Neuron (in vitro differentiated cells): ENCODE measurements at regions not wholly inside any gene's neighbourhood (a gene's known extent, or its start where the extent isn't known, plus 50 kb on each side); places are given as distances from the start of the nearest gene placed in this dataset.

Experiments used
- H2AFZ ChIP-seq: one replicate; pipeline ENCODE4 v1.6.1; 2013; ENCODE audit warnings: low read depth, mild to moderate bottlenecking, inconsistent platforms, low read length, moderate library complexity
- H3K27me3 ChIP-seq: one replicate; pipeline ENCODE4 v1.6.1; 2013; ENCODE audit warnings: low read length; ENCODE audit not compliant: insufficient read depth
- H3K36me3 ChIP-seq: one replicate; pipeline ENCODE4 v1.6.1; 2013; ENCODE audit warnings: low read length; ENCODE audit not compliant: insufficient read depth
- H3K4me1 ChIP-seq: one replicate; pipeline ENCODE4 v1.6.1; 2013; ENCODE audit warnings: low read length; ENCODE audit not compliant: insufficient read depth
- H3K4me3 ChIP-seq: 2 replicates; pipeline ENCODE4 v1.5.1; 2013; ENCODE audit warnings: mild to moderate bottlenecking, low read length, moderate library complexity
- H3K9me3 ChIP-seq: one replicate; pipeline ENCODE4 v1.6.1; 2013; ENCODE audit warnings: low read length

DNA sequence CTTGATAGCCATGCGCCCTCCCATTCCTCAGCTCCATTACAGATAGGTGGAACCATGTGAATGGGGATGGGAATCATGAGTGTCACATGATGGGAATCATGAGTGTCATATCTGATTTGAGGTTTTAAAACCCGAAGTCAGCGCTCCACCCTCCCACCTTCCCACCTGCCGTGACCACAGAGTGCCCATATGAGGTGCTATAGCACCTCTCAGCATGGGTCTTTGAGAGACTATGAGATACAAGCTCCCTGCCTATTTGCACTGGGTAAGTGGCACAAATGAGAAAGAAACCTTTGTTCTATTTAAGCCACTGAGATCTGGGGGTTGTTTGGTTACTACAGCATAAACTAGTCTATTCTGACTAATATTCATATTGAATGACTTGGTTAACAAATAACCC lies 78.5 kb upstream of the PTPRM start:
- Histone ChIP-seq H2AFZ (no peak overlapping the region), H3K4me3 (no peak overlapping the region), H3K27me3 (no peaks in the 10 kb centered on the region), H3K4me1 (peaks cover 5% of the 10 kb centered on the region), H3K9me3 (no peaks in the 10 kb centered on the region), H3K36me3 (no peaks in the 10 kb centered on the region)

DNA sequence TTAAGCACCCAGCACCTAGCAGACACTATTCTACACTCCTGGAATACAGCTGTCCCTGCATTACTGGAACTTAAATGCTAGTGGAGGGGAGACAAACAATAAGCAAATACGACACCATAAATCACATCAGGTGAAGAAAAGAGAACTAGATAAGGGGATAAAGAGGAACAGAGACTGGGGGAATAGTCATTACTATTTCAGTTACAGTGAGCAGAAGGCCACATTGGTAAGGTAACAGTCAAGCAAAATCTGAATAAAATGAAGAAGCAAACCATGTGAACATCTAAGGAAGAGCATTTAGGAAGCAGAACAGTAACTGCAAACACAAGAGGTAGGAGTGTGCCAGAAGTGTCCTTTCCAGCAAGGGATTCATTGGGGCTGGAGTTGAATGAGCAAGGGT lies 77.0 kb upstream of the PTPRM start:
- Histone ChIP-seq H3K36me3 (no peaks in the 10 kb centered on the region), H3K9me3 (no peaks in the 10 kb centered on the region), H3K4me3 (no peak overlapping the region), H3K4me1 (no peaks in the 10 kb centered on the region), H3K27me3 (no peaks in the 10 kb centered on the region), H2AFZ (no peak overlapping the region)

DNA sequence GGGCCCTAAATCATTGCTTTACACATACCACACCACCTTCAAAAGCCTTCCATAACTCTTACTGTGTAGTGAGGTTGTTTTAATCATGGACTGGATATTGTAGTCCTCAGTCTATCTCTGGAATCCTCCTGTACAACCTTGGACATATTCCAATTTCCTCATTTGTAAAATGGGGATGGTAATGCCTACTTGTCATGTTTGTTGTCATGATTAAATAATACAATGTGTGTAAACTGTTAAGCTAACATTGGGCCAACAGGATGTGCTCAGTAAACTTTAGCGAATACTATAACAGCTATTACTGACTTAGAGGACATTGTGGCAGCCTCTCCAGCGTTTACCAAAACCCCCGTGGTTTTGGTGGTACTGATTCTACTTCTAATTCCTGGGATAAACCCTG lies 74.7 kb upstream of the PTPRM start:
- H3K4me3 ChIP-seq = no peak overlapping the region
- no peak overlapping the region for H2AFZ ChIP-seq
- H3K36me3 ChIP-seq = no peaks in the 10 kb centered on the region
- no peaks in the 10 kb centered on the region for H3K9me3 ChIP-seq
- H3K27me3 ChIP-seq = no peaks in the 10 kb centered on the region
- no peaks in the 10 kb centered on the region for H3K4me1 ChIP-seq

DNA sequence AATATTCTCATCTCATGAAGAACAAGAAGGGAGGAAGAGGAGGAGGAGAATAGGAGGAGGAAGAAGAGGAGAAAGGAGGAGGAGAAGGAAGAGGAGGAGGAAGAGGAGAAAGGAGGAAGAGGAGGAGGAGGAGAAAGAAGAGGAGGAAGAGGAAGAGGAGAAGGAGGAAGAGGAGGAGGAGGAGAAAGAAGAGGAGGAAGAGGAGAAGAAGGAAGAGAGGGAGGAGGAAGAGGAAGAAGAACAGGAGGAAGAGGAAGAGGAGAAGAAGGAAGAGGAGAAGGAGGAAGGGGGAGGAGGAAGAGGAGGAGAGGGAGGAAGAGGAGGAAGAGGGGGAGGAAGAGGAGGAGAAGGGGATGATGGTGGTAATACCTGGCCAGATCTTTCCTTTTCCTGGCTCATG lies 70.0 kb upstream of the PTPRM start:
- Histone ChIP-seq H3K9me3 (no peaks in the 10 kb centered on the region), H2AFZ (no peak overlapping the region), H3K4me1 (no peaks in the 10 kb centered on the region), H3K27me3 (no peaks in the 10 kb centered on the region), H3K36me3 (no peaks in the 10 kb centered on the region), H3K4me3 (no peak overlapping the region)

DNA sequence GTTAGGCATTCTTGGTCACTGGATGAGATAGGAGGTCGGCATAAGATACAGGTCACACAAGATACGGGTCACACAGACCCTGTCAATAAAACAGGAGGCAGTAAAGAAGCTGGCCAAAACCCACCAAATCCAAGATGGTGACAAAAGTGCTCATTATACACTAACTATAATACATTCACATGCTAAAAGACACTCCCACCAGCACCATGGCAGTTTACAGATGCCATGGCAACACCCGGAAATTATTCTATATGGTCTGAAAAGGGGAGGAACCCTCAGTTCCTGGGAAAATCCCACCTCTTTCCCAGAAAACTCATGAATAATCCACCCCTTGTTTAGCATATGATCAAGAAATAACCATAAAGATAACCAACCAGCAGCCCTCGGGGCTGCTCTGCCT lies 56.0 kb upstream of the PTPRM start:
- Histone ChIP-seq H3K36me3 (no peaks in the 10 kb centered on the region), H3K9me3 (no peaks in the 10 kb centered on the region), H3K4me3 (no peak overlapping the region), H2AFZ (peak overlapping the region; percentile 41), H3K4me1 (peaks cover 25% of the 10 kb centered on the region), H3K27me3 (no peaks in the 10 kb centered on the region)

DNA sequence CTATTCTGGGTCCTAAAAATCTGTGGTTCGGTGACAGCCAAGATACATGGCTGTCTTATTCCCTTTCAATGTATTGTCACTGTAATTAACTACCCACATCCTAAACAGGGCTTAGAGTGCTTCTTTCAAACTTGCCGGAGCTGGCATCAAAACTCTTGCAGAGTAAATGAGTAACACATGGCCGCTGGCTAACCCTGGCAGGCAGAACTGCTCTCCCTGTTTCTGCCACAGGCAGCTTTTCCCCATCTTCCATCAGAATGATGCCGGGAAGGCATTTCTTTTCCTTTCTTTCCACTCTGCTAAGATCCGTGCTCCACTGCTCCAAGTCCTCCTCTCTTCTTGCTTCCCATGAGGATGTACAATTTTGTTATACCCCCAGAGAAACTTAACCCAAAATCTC lies 54.8 kb upstream of the PTPRM start:
- H3K36me3 ChIP-seq = no peaks in the 10 kb centered on the region
- no peaks in the 10 kb centered on the region for H3K27me3 ChIP-seq
- no peak overlapping the region for H2AFZ ChIP-seq
- H3K4me1 ChIP-seq = peaks cover 25% of the 10 kb centered on the region
- H3K4me3 ChIP-seq = no peak overlapping the region
- no peaks in the 10 kb centered on the region for H3K9me3 ChIP-seq

DNA sequence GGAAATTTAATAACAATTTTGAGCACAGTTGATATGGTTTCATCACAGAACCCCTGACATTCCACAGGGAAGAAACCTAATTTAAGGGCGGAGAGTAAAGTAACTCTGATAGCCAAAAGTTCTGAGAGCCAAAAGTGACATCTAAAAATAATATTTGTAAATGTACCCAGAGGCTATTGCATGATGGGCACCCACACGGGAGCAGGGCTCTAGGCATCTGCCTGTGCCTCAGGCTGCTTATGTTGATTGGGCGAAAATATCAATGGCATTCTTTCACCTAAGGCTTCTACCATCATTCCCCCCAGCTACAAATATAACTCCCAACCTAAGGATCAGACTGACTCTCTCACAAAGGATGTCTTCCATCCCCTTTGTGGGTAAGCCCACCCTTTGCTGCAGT lies 54.1 kb upstream of the PTPRM start:
- H3K4me1 ChIP-seq = peaks cover 25% of the 10 kb centered on the region
- H3K27me3 ChIP-seq = no peaks in the 10 kb centered on the region
- H3K36me3 ChIP-seq = no peaks in the 10 kb centered on the region
- H3K4me3 ChIP-seq = no peak overlapping the region
- no peak overlapping the region for H2AFZ ChIP-seq
- no peaks in the 10 kb centered on the region for H3K9me3 ChIP-seq

DNA sequence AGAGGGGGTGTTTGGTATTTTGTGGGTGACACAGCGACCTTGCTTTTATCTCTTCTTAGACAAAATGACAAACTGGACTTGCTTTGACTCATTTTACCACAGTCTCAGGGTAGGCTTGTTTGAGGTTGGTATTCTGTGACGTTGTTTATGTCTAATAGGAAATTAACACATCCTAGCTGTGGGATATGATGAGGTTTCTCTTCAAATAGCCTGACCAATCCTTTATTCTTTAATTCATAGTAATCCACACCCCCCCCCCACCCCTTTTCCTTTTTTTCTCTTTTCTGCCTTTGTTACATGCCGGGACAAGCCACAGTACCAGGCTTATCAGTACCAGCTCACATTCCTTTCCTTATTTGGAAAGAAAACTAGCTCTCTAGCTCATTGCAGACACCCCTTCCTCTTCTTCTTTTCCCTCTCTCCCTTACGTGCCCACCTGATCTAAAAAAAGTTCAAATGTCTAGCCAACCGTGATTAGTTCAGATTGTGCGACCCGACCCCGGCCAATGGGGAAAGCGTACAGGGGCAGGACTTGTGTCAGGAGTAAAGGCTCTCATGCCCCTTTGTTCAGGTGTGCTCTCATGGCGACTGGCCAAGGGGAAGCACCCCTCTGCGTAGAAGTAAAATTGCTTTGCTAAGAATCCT lies 52.2 kb upstream of the PTPRM start:
- Histone ChIP-seq H2AFZ (no peak overlapping the region), H3K27me3 (no peaks in the 10 kb centered on the region), H3K36me3 (no peaks in the 10 kb centered on the region), H3K9me3 (no peaks in the 10 kb centered on the region), H3K4me3 (no peak overlapping the region), H3K4me1 (peaks cover 27% of the 10 kb centered on the region)

DNA sequence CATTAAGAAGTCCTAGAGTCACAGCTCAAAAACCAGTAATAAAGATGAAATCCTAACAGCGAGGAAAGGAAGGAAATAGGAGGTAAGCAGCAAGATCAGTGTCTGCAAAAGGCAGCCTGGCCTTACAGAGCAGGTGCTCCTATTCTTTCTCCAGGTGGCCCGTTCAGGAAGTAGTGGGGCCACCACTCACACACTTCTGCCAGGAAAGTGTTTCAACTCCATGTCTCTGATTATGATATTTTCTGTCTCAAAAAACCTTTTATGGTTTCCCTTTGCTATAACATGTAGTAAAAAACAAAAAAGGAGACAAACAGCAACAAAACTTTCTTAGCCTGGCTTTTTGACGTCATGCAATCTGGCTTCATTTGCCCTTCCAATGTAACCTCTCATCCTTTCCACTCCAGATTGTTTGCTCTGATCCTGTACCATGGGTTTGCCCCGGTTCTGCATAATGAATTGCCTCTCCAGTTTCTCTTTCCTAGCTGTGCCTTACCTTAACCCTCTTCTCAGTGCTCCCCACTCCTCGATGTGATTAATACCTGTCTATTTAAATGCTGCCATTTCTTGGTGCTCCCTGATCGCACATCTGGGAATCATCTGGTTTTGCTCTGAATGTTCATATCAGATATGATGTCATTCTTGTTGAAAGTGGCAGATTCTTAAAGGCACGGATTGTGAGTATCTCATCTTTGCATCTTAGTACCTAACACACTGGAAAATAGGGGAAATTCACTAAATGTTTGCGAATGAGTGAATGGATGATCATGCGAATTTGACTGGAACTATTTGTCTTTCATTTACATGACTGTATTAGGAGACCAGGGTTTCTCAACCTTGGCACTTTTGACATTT lies 50.6 kb upstream of the PTPRM start:
- H3K36me3 ChIP-seq = no peaks in the 10 kb centered on the region
- H3K27me3 ChIP-seq = no peaks in the 10 kb centered on the region
- H2AFZ ChIP-seq = no peak overlapping the region
- H3K4me3 ChIP-seq = no peak overlapping the region
- H3K9me3 ChIP-seq = no peaks in the 10 kb centered on the region
- peaks cover 17% of the 10 kb centered on the region for H3K4me1 ChIP-seq
